Ectodermal cell (in vitro differentiated cells): ENCODE measurements at regions not wholly inside any gene's neighbourhood (a gene's known extent, or its start where the extent isn't known, plus 50 kb on each side); places are given as distances from the start of the nearest gene placed in this dataset.

Source experiments
- H3K27ac ChIP-seq: 2 replicates; pipeline ENCODE4 v1.7.0; 2013; ENCODE audit warnings: mild to moderate bottlenecking, low read depth, low read length; ENCODE audit not compliant: insufficient read depth, poor library complexity, severe bottlenecking
- H3K27me3 ChIP-seq: 2 replicates; pipeline ENCODE4 v1.7.0; 2013; ENCODE audit warnings: mild to moderate bottlenecking, low read length; ENCODE audit not compliant: insufficient read depth, control insufficient read depth, poor library complexity, severe bottlenecking
- H3K36me3 ChIP-seq: one replicate; pipeline ENCODE4 v1.7.0; 2013; ENCODE audit warnings: low read length; ENCODE audit not compliant: control insufficient read depth, insufficient read depth
- H3K4me1 ChIP-seq: one replicate; pipeline ENCODE4 v1.7.0; 2013; ENCODE audit warnings: low read length; ENCODE audit not compliant: control insufficient read depth, insufficient read depth
- H3K4me3 ChIP-seq: 2 replicates; pipeline ENCODE4 v1.7.0; 2013; ENCODE audit warnings: low read depth, low read length, control low read depth; ENCODE audit not compliant: insufficient read depth
- H3K9me3 ChIP-seq: 2 replicates; pipeline ENCODE4 v1.7.0; 2013; ENCODE audit warnings: mild to moderate bottlenecking, low read length, moderate library complexity; ENCODE audit not compliant: control insufficient read depth
- WGBS, 2 experiments: methylation state at CpG; one replicate each; pipeline ENCODE4 v1.1.7; 2013; ENCODE audit warnings: missing lambda C conversion rate in 2 of 2; 5-methylcytosine and 5-hydroxymethylcytosine counted together

DNA sequence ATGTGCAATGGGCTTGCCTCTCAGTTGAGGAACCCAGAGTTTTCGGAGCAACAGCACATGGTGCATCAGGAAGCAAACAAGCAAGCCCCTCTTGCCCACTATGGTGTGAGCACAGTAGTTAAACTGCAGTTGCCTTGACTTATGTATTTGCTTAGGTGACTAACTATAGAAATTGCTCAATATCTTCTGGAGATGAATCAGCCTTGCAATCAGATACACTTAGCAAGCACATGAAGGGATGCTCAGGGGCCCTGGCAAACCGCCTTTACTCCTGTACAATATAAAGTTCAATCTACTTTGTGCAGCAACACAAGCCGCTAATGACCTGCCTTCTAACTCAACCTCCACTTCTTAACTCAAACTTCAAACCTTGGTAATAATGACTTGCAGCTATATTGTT lies 581.7 kb upstream of the RIOK2 start:
- no peaks in the 10 kb centered on the region for H3K4me1 ChIP-seq
- no peaks in the 10 kb centered on the region for H3K36me3 ChIP-seq
- no peaks in the 10 kb centered on the region for H3K9me3 ChIP-seq
- WGBS, 2 experiments, result 93 to 95% methylated on average over 3 of the region's 3 CpGs
- no peaks in the 10 kb centered on the region for H3K27me3 ChIP-seq
- no peak overlapping the region for H3K27ac ChIP-seq
- no peak overlapping the region for H3K4me3 ChIP-seq

DNA sequence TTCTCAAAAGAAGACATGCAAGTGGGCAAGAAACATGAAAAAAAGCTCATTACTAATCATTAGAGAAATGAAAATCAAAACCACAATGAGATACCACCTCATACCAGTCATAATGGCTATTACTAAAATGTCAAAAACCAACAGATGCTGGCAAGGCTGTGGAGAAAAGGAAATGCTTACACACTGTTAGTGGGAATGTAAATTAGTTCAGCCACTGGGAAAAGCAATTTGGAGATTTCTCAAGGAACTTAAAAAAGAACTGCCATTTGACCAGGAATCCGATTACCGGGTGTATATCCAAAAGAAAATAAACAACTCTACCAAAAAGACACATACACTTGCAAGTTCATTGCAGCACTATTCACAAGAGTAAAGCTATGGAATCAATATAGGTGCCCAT lies 595.4 kb upstream of the RIOK2 start:
- 94 to 100% methylated on average over 2 of the region's 2 CpGs for WGBS, 2 experiments

DNA sequence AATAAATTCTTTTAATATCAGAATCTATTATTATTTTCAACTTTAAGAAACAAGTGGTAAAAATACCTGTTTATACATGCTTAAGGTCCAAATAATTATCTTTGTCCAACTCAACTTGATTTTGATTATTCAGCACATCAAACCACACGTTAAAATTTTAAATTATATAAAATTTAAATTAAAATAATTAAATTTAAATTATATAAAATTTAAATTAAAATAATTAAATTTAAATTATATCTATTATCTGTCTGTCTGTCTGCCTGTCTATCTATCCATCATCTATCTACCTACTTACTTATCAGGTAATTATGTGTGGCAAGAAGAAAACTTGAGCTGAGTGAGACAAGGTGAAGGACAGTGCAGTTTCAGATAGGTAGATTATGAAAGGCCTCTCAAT lies 605.3 kb upstream of the RIOK2 start:
- no peak overlapping the region for H3K27ac ChIP-seq
- no peaks in the 10 kb centered on the region for H3K9me3 ChIP-seq
- WGBS, 2 experiments, result no CpG with 5 or more reads among the region's 1 CpG

More for the DNA sequence above, 595.4 kb upstream of the RIOK2 start:
- Histone ChIP-seq H3K27ac (no peak overlapping the region), H3K9me3 (no peaks in the 10 kb centered on the region), H3K4me3 (no peak overlapping the region), H3K36me3 (no peaks in the 10 kb centered on the region), H3K27me3 (no peaks in the 10 kb centered on the region), H3K4me1 (no peaks in the 10 kb centered on the region)

DNA sequence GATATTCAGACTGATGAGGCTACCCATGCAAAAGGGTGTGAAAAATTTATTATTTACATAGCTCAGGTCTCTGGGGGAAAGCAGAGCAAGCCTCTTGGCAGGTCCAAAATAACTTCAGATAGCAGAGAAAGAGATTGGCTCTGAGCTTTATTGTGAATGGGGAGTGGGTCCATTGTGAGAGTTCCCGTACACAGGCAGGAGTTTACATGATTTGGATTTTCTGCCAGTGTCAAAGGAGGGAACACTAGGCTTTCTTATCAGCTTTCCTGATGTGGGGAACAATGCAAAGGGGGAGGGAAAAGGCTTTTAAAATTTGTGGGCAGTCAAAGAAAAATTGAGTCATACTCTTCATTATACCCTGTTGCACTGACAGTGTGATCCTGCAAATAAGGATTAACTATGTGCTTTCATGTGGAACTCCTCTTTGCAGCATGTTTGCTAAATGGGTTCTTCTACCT lies 615.0 kb upstream of the RIOK2 start:
- H3K36me3 ChIP-seq, result no peaks in the 10 kb centered on the region
- WGBS, 2 experiments, result 28 to 41% methylated on average over 1 of the region's 1 CpG
- H3K27me3 ChIP-seq, result no peaks in the 10 kb centered on the region
- H3K27ac ChIP-seq, result no peak overlapping the region
- no peak overlapping the region for H3K4me3 ChIP-seq
- H3K4me1 ChIP-seq, result no peaks in the 10 kb centered on the region
- no peaks in the 10 kb centered on the region for H3K9me3 ChIP-seq

More for the DNA sequence above, 605.3 kb upstream of the RIOK2 start:
- Histone ChIP-seq H3K4me1 (no peaks in the 10 kb centered on the region), H3K4me3 (no peak overlapping the region), H3K36me3 (no peaks in the 10 kb centered on the region), H3K27me3 (no peaks in the 10 kb centered on the region)

DNA sequence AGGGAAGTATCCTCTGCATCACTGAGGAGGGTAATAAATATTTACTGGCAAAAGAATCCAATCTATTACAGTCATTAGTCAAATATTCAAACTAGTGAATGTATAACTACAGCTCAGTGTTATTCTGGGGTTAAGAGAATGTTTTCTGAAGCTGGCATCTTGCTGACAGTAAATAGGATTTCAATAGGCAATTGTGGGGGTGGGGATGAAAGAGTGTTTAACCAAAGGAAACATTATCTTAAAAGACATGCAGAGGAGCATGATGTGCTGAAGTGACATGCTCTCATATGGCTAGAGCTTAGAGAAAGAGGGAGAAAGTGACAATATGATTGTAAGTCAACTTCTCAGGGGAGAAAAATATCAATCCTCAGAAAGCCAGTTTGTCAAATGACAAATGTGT lies 618.4 kb upstream of the RIOK2 start:
- Histone ChIP-seq H3K4me1 (no peaks in the 10 kb centered on the region), H3K27ac (no peak overlapping the region), H3K36me3 (no peaks in the 10 kb centered on the region), H3K27me3 (no peaks in the 10 kb centered on the region), H3K4me3 (no peak overlapping the region), H3K9me3 (peaks cover 2% of the 10 kb centered on the region)

DNA sequence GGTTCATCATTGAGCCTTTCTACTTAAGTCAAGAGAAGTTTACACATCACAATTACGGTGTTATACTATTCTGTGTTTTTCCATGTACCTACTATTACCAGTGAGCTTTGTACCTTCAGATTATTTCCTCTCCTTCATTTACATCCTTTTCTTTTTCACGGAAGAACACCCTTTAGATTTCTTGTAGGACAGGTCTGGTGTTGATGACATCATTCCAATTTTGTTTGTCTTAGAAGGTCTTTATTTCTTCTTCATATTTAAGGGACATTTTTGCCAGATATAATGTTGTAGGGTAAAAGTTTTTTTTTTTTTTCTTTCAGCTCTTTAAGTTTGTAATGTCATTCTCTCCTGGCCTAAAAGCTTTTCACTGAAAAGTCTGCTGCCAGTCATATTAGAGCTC lies 637.1 kb upstream of the RIOK2 start:
- no peak overlapping the region for H3K4me3 ChIP-seq
- H3K36me3 ChIP-seq, result no peaks in the 10 kb centered on the region
- H3K4me1 ChIP-seq, result no peaks in the 10 kb centered on the region
- H3K27me3 ChIP-seq, result no peaks in the 10 kb centered on the region
- H3K27ac ChIP-seq, result no peak overlapping the region
- no peaks in the 10 kb centered on the region for H3K9me3 ChIP-seq
- WGBS, 2 experiments, result 75 to 100% methylated on average over 1 to 2 of the region's 2 CpGs

DNA sequence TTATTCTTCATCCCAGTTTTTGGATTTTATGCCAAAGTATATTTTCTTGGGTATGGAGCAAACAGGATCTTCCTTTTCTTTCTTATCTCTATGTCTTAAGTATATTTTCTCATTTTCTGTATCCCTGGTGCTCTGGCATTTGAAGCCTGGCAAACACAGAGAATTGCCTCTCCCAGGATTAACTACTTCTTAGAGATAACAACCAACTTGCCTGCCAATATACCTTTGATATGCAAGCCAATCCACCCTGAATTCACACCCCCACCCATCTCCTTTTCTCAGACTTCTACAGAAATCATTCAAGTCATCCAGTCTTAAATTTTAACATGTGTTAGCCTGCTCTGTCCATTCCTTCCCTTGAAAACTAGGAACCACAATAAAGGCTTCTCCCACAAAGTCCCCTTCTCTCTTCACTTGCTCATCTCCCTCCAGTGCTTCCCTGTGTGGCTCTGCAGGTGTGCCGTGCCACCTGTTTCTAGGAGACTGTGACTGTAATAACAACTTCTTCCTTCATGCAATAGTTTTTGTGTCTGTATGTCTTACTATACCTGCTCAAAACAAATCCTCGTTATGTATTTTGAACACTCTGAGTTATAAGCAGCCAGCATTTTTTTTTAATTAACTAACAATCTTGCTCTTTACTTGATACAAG lies 649.7 kb upstream of the RIOK2 start:
- Histone ChIP-seq H3K27me3 (no peaks in the 10 kb centered on the region), H3K9me3 (no peaks in the 10 kb centered on the region), H3K27ac (no peak overlapping the region), H3K4me3 (no peak overlapping the region), H3K4me1 (no peaks in the 10 kb centered on the region), H3K36me3 (no peaks in the 10 kb centered on the region)
- 92 to 94% methylated on average over 2 of the region's 2 CpGs for WGBS, 2 experiments

DNA sequence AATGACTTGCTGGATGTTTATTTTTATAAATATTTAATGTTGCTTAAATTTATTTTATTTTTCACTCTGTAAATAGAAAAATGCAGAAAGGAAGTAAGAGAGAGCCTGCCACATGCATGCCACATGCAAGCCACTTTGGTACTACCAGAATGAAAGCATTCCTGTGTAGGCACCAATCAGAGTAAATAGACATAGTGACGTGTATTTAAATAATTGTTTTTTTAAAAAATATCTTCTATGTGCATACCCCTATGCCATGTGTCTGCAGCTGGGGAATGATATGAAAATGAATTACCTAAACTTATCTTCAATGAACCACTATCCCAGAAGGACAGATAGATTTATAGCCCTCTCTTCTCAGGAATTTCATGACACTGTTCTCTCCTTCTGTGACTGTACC lies 651.5 kb upstream of the RIOK2 start:
- WGBS, 2 experiments, result no CpG with 5 or more reads among the region's 1 CpG
- H3K27ac ChIP-seq, result no peak overlapping the region
- H3K4me3 ChIP-seq, result no peak overlapping the region

DNA sequence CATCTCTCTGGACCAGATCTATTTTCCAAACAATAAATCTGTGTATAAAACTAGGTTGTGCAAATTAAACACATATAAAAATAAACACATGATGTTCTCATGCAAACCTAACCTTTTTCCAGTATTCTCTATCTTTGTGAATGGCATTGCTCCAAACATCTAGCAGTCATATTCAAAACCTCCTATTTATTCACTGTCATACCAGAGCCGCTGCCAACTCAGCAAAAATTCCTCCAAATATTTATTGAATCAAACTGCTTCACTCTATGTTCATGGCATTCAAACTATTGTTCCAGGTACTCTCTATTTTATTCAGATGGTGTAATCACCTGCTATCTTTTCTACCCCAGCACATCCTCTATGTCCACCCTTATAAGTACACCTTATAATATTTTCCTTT lies 652.1 kb upstream of the RIOK2 start:
- 92 to 100% methylated on average over 1 of the region's 1 CpG for WGBS, 2 experiments
- Histone ChIP-seq H3K4me1 (no peaks in the 10 kb centered on the region), H3K4me3 (no peak overlapping the region), H3K36me3 (no peaks in the 10 kb centered on the region), H3K27ac (no peak overlapping the region), H3K9me3 (no peaks in the 10 kb centered on the region), H3K27me3 (no peaks in the 10 kb centered on the region)

More for the DNA sequence above, 651.5 kb upstream of the RIOK2 start:
- Histone ChIP-seq H3K4me1 (no peaks in the 10 kb centered on the region), H3K36me3 (no peaks in the 10 kb centered on the region), H3K27me3 (no peaks in the 10 kb centered on the region), H3K9me3 (no peaks in the 10 kb centered on the region)

DNA sequence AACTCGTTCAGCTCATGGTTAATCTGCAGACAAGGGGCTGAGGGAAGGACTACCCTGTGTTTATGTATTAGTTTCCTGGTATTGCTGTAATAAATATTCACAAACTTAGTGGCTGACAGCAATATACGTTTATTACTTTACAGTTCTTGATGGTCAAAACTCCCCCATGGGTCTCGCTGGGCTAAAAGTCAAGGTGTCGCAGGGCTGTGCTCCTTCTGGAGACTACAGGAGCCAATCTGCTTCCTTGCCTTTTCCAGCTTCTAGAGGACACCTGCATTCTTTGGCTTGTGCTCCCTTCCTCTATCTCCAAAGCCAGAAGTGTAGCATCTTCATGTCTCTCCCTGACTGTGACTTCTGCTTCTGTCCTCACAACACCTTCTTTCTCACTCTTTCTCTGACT lies 653.8 kb upstream of the RIOK2 start:
- H3K4me1 ChIP-seq, result no peaks in the 10 kb centered on the region
- no peaks in the 10 kb centered on the region for H3K9me3 ChIP-seq
- no peak overlapping the region for H3K27ac ChIP-seq
- H3K36me3 ChIP-seq, result no peaks in the 10 kb centered on the region
- no peak overlapping the region for H3K4me3 ChIP-seq
- 93 to 96% methylated on average over 4 of the region's 4 CpGs for WGBS, 2 experiments
- no peaks in the 10 kb centered on the region for H3K27me3 ChIP-seq

DNA sequence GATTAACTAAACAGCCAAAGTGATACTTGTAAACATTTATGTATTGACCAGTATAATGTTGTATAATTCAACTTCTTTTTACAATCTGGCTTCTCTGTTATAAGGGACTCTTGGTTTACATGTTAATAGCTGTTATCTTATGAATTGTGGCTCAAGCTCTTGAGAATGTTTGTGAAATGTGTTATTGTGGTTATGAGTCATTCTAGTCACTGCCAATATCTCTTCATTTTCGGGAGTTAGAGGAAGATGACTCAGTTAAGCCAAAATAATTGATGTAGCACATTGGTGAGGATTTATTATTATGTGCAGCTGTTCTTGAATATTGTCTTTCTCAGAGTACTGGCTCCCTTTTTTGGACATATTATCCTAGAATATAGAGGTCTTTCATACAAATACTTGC lies 655.2 kb upstream of the RIOK2 start:
- no peaks in the 10 kb centered on the region for H3K36me3 ChIP-seq
- WGBS, 2 experiments, result 86 to 92% methylated on average over 1 of the region's 1 CpG
- H3K27me3 ChIP-seq, result no peaks in the 10 kb centered on the region
- no peak overlapping the region for H3K4me3 ChIP-seq
- no peaks in the 10 kb centered on the region for H3K9me3 ChIP-seq
- no peak overlapping the region for H3K27ac ChIP-seq
- H3K4me1 ChIP-seq, result no peaks in the 10 kb centered on the region
